ENCODE measurements at regions not wholly inside any gene's neighbourhood (a gene's known extent, or its start where the extent isn't known, plus 50 kb on each side); places are given as distances from the start of the nearest gene placed in this dataset.

DNA sequence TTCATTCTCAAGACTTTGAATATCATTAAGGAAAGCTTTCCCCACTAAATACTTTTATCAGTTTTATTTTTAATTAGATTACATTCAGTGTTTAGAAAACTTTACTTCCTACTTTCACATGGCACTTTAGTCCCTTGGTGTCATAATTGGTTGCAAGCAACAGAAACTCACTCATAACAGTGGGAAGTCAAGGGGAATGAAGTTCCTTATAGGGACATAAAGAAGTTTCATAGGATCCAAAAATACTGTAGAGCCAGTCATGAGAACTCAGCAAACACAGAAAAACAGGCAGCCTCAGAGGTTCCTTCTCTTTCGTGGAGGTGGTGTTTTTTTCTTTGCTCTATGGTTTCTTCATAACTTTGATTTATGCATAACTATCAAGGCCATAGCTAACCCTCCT, 809.0 kb downstream of the BCL11A start:
- H3K9me3 ChIP-seq (ENCODE audit: insufficient read depth, low read length) = no peaks in the 10 kb centered on the region
- no peak overlapping the region for H3K4me3 ChIP-seq (ENCODE audit: insufficient read length, low read depth)
- no peak overlapping the region for H3K9ac ChIP-seq (ENCODE audit: insufficient read length, low read depth)
- TF ChIP-seq SUZ12 (IDR thresholded peaks at IDR 0.05; ENCODE audit: extremely low read depth, insufficient read depth, insufficient read length) (no peak), ZNF274 (IDR thresholded peaks at IDR 0.05; ENCODE audit: low read depth, low read length) (no peak), YY1 (IDR thresholded peaks at IDR 0.05; ENCODE audit: insufficient read depth, insufficient read length) (no peak)
- DNase-seq (ENCODE audit: low read depth, low spot score) = no peak
- H3K36me3 ChIP-seq (ENCODE audit: insufficient read depth, insufficient read length, low read length) = no peaks in the 10 kb centered on the region
- H3K27me3 ChIP-seq (ENCODE audit: insufficient read depth, insufficient read length) = no peaks in the 10 kb centered on the region
- no peaks in the 10 kb centered on the region for H3K4me1 ChIP-seq (ENCODE audit: insufficient read depth, insufficient read length)

DNA sequence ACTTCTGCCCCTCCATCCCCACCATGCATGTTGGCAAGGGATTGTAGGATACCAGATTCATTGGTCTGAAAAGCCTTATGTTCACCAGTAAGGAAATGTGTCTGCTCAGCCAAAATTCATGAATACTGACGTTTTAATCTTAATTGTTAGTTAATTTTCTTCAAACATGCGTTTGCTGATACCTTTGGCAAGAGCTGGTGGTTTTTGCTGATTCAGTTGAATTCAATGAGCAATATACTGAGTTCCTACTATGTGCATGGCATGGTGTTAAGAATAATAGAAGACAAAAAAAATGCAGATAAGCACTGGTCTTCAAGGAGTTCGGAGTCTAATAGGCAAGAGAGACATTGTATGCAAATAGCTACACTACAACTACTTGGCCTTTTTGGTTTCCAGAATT, 811.6 kb downstream of the BCL11A start:
- TF ChIP-seq ZNF274 (IDR thresholded peaks at IDR 0.05; ENCODE audit: low read depth, low read length) (no peak), SUZ12 (IDR thresholded peaks at IDR 0.05; ENCODE audit: extremely low read depth, insufficient read depth, insufficient read length) (no peak), YY1 (IDR thresholded peaks at IDR 0.05; ENCODE audit: insufficient read depth, insufficient read length) (no peak)
- no peak for DNase-seq (ENCODE audit: low read depth, low spot score)

GRCh38 chr2:59739166-59739565, 814.3 kb downstream of the BCL11A start:
- Histone ChIP-seq H3K36me3 (ENCODE audit: insufficient read depth, insufficient read length, low read length) (no peaks in the 10 kb centered on the region), H3K9me3 (ENCODE audit: insufficient read depth, low read length) (no peaks in the 10 kb centered on the region), H3K27me3 (ENCODE audit: insufficient read depth, insufficient read length) (no peaks in the 10 kb centered on the region), H3K9ac (ENCODE audit: insufficient read length, low read depth) (no peak overlapping the region), H3K4me3 (ENCODE audit: insufficient read length, low read depth) (no peak overlapping the region), H3K4me1 (ENCODE audit: insufficient read depth, insufficient read length) (no peaks in the 10 kb centered on the region)
- no peak for DNase-seq (ENCODE audit: low read depth, low spot score)
- TF ChIP-seq YY1 (IDR thresholded peaks at IDR 0.05; ENCODE audit: insufficient read depth, insufficient read length) (no peak), ZNF274 (IDR thresholded peaks at IDR 0.05; ENCODE audit: low read depth, low read length) (no peak), SUZ12 (IDR thresholded peaks at IDR 0.05; ENCODE audit: extremely low read depth, insufficient read depth, insufficient read length) (no peak)

More for the DNA sequence above, 811.6 kb downstream of the BCL11A start:
- Histone ChIP-seq H3K4me1 (ENCODE audit: insufficient read depth, insufficient read length) (no peaks in the 10 kb centered on the region), H3K36me3 (ENCODE audit: insufficient read depth, insufficient read length, low read length) (no peaks in the 10 kb centered on the region), H3K4me3 (ENCODE audit: insufficient read length, low read depth) (no peak overlapping the region), H3K9me3 (ENCODE audit: insufficient read depth, low read length) (no peaks in the 10 kb centered on the region), H3K27me3 (ENCODE audit: insufficient read depth, insufficient read length) (no peaks in the 10 kb centered on the region), H3K9ac (ENCODE audit: insufficient read length, low read depth) (no peak overlapping the region)

- H3K36me3 ChIP-seq (ENCODE audit: insufficient read depth, insufficient read length, low read length) = no peaks in the 10 kb centered on the region
- H3K9me3 ChIP-seq (ENCODE audit: insufficient read depth, low read length) = no peaks in the 10 kb centered on the region
- no peak for DNase-seq (ENCODE audit: low read depth, low spot score)
- no peaks in the 10 kb centered on the region for H3K27me3 ChIP-seq (ENCODE audit: insufficient read depth, insufficient read length)
- H3K9ac ChIP-seq (ENCODE audit: insufficient read length, low read depth) = no peak overlapping the region
- H3K4me1 ChIP-seq (ENCODE audit: insufficient read depth, insufficient read length) = no peaks in the 10 kb centered on the region
- TF ChIP-seq ZNF274 (IDR thresholded peaks at IDR 0.05; ENCODE audit: low read depth, low read length) = no peak
- TF ChIP-seq SUZ12 (IDR thresholded peaks at IDR 0.05; ENCODE audit: extremely low read depth, insufficient read depth, insufficient read length) = no peak
- no peak for TF ChIP-seq YY1 (IDR thresholded peaks at IDR 0.05; ENCODE audit: insufficient read depth, insufficient read length)
- no peak overlapping the region for H3K4me3 ChIP-seq (ENCODE audit: insufficient read length, low read depth)
These were observed 816.2 kb downstream of the BCL11A start for GRCh38 chr2:59737299-59737698.

DNA sequence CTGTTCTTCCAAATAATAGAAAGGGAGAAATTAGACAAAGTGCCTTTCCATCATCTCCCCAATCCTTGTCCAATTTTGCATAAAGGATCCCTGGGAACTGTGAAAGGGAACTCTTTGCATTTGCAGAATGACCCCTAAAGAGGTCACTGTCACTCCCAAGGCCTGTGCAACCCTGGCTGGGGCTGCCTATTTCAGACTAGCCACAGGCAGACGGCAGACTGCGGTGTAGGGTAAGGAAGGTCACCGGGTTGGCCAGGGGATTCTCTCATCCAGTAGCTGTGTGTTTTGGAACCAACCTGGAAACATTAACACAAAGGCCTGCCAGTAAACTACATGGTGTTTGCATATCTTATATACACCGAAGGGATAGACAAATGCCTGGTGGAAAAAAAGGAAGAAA, 818.7 kb downstream of the BCL11A start:
- TF ChIP-seq SUZ12 (IDR thresholded peaks at IDR 0.05; ENCODE audit: extremely low read depth, insufficient read depth, insufficient read length) (no peak), ZNF274 (IDR thresholded peaks at IDR 0.05; ENCODE audit: low read depth, low read length) (no peak), YY1 (IDR thresholded peaks at IDR 0.05; ENCODE audit: insufficient read depth, insufficient read length) (no peak)
- no peak for DNase-seq (ENCODE audit: low read depth, low spot score)

DNA sequence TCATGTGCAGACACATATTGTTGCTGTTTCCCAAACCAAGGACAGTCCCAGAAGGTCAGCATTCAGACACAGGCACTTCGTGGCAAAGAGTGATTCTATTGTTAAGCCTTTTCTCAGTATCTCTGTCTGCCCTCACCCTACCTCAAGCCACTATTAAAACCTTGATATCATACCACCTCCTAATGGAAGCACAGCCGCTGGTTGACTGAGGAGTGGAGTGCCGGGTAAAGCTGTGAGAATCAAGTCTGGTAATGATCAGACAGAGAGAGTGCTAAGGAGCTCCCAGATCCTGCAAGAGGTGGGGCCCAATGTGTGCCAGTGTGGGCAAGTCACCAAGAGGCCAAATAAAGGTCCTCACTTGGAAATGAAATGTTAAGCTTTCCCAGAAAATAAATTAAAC, 819.5 kb downstream of the BCL11A start:
- Histone ChIP-seq H3K36me3 (ENCODE audit: insufficient read depth, insufficient read length, low read length) (no peaks in the 10 kb centered on the region), H3K4me3 (ENCODE audit: insufficient read length, low read depth) (no peak overlapping the region), H3K27me3 (ENCODE audit: insufficient read depth, insufficient read length) (no peaks in the 10 kb centered on the region), H3K9me3 (ENCODE audit: insufficient read depth, low read length) (no peaks in the 10 kb centered on the region), H3K9ac (ENCODE audit: insufficient read length, low read depth) (no peak overlapping the region), H3K4me1 (ENCODE audit: insufficient read depth, insufficient read length) (no peaks in the 10 kb centered on the region)
- no peak for TF ChIP-seq YY1 (IDR thresholded peaks at IDR 0.05; ENCODE audit: insufficient read depth, insufficient read length)
- TF ChIP-seq ZNF274 (IDR thresholded peaks at IDR 0.05; ENCODE audit: low read depth, low read length) = no peak
- TF ChIP-seq SUZ12 (IDR thresholded peaks at IDR 0.05; ENCODE audit: extremely low read depth, insufficient read depth, insufficient read length) = no peak
- DNase-seq (ENCODE audit: low read depth, low spot score) = no peak

More for the DNA sequence above, 818.7 kb downstream of the BCL11A start:
- H3K4me3 ChIP-seq (ENCODE audit: insufficient read length, low read depth) = no peak overlapping the region
- H3K27me3 ChIP-seq (ENCODE audit: insufficient read depth, insufficient read length) = no peaks in the 10 kb centered on the region
- H3K9ac ChIP-seq (ENCODE audit: insufficient read length, low read depth) = no peak overlapping the region
- no peaks in the 10 kb centered on the region for H3K4me1 ChIP-seq (ENCODE audit: insufficient read depth, insufficient read length)
- H3K9me3 ChIP-seq (ENCODE audit: insufficient read depth, low read length) = no peaks in the 10 kb centered on the region
- no peaks in the 10 kb centered on the region for H3K36me3 ChIP-seq (ENCODE audit: insufficient read depth, insufficient read length, low read length)

- no peak for DNase-seq (ENCODE audit: low read depth, low spot score)
- Histone ChIP-seq H3K9me3 (ENCODE audit: insufficient read depth, low read length) (no peaks in the 10 kb centered on the region), H3K4me3 (ENCODE audit: insufficient read length, low read depth) (no peak overlapping the region), H3K4me1 (ENCODE audit: insufficient read depth, insufficient read length) (no peaks in the 10 kb centered on the region), H3K36me3 (ENCODE audit: insufficient read depth, insufficient read length, low read length) (no peaks in the 10 kb centered on the region), H3K9ac (ENCODE audit: insufficient read length, low read depth) (no peak overlapping the region), H3K27me3 (ENCODE audit: insufficient read depth, insufficient read length) (no peaks in the 10 kb centered on the region)
- no peak for TF ChIP-seq ZNF274 (IDR thresholded peaks at IDR 0.05; ENCODE audit: low read depth, low read length)
- TF ChIP-seq SUZ12 (IDR thresholded peaks at IDR 0.05; ENCODE audit: extremely low read depth, insufficient read depth, insufficient read length) = no peak
- TF ChIP-seq YY1 (IDR thresholded peaks at IDR 0.05; ENCODE audit: insufficient read depth, insufficient read length) = no peak
These were observed 819.9 kb downstream of the BCL11A start for GRCh38 chr2:59733567-59733930.
